Epithelial cell of esophagus (primary cell): ENCODE measurements at regions not wholly inside any gene's neighbourhood (a gene's known extent, or its start where the extent isn't known, plus 50 kb on each side); places are given as distances from the start of the nearest gene placed in this dataset.

Experiments
- DNase-seq: peaks from one replicate; pipeline ENCODE4 v3.0.0; 2010; ENCODE audit warnings: low read depth
- H3K4me3 ChIP-seq: 2 replicates; pipeline ENCODE4 v1.5.1; 2011; ENCODE audit warnings: mild to moderate bottlenecking, low read length, control low read depth
- TF ChIP-seq, protein P1 (sequence below): IDR thresholded peaks from 2 replicates; pipeline ENCODE4 v1.5.1; 2011; ENCODE audit warnings: low read depth, mild to moderate bottlenecking, low read length, control low read depth, inconsistent platforms; ENCODE audit not compliant: insufficient read depth; ENCODE audit errors: missing control alignments

DNA sequence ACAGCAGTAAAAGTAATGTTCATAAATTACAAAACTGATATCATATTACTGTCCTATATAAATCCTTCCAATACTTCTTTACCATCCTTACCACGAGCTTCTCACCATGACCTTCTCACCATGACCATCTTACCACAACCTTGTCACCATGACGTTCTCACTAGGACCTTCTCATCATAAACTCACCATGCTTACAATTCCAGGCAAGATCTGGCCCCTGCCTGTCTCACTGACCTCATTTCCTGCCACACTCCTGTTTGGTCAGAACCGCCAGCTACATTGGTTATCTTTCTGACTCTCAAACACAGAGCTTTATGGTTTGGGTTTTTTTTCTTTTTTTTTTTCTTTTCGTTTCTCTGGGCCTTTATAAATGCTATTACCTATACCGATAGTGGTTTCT is 827.6 kb downstream of the RNF144A start:
- DNase-seq = peak; percentile 35
- H3K4me3 ChIP-seq = no peak overlapping the region
- TF ChIP-seq, protein P1, sequence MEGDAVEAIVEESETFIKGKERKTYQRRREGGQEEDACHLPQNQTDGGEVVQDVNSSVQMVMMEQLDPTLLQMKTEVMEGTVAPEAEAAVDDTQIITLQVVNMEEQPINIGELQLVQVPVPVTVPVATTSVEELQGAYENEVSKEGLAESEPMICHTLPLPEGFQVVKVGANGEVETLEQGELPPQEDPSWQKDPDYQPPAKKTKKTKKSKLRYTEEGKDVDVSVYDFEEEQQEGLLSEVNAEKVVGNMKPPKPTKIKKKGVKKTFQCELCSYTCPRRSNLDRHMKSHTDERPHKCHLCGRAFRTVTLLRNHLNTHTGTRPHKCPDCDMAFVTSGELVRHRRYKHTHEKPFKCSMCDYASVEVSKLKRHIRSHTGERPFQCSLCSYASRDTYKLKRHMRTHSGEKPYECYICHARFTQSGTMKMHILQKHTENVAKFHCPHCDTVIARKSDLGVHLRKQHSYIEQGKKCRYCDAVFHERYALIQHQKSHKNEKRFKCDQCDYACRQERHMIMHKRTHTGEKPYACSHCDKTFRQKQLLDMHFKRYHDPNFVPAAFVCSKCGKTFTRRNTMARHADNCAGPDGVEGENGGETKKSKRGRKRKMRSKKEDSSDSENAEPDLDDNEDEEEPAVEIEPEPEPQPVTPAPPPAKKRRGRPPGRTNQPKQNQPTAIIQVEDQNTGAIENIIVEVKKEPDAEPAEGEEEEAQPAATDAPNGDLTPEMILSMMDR = no peak

DNA sequence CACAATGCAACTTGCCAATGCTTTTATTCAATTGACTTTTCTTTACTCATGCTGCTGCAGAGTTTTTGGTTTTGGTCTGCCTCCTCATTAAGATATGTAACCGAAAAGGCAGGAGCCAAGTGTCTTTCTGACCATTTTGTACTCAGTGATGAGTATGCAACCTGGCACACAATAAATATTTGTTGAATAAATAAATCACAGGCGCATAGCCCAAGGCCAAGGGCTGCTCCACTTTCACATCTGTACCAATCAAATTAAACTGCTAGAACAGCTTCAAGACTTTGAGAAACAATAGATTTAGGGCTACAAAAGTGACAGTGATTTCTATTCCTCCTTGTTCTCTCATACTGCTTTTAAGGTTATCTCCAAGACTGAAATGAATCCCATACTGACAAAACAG is 828.2 kb downstream of the RNF144A start:
- DNase-seq = peak; percentile 35
- TF ChIP-seq, protein P1 = no peak

DNA sequence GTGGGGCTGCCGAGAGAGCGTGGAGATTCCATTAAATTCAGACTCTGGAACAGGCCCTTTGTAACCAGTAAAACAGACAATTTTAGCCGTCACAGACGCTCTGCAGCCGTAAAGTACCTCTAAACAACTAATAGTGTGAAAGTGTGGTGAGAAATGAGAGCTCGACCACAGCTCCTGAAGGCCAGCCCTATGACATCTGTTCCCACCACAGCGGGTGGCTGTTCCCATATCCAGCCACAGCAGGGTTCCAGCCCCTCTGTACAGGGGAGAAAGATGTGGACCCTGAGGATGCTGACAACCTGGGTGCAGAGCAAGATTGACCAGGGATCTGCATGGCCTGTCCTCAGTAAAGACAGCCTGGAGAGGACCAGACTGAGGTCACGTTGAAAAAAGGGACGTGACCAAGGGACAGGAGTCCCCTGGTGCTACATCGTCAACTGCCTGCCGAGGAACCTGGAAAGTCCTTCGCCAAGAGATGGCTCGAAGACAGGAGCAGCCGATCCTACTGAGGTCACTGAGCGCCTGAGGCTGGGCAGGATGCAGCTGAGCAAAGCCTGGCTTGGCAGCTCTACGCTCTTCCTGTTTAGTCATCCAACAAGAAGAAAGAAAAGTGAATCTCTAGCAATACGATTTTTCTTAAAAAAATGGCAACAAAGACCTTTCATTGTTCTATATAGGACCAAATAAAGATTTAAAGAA is 831.7 kb downstream of the RNF144A start:
- peak; percentile 95 for DNase-seq
- no peak overlapping the region for H3K4me3 ChIP-seq
- TF ChIP-seq, protein P1 = no peak

More for the DNA sequence above, 828.2 kb downstream of the RNF144A start:
- no peak overlapping the region for H3K4me3 ChIP-seq

DNA sequence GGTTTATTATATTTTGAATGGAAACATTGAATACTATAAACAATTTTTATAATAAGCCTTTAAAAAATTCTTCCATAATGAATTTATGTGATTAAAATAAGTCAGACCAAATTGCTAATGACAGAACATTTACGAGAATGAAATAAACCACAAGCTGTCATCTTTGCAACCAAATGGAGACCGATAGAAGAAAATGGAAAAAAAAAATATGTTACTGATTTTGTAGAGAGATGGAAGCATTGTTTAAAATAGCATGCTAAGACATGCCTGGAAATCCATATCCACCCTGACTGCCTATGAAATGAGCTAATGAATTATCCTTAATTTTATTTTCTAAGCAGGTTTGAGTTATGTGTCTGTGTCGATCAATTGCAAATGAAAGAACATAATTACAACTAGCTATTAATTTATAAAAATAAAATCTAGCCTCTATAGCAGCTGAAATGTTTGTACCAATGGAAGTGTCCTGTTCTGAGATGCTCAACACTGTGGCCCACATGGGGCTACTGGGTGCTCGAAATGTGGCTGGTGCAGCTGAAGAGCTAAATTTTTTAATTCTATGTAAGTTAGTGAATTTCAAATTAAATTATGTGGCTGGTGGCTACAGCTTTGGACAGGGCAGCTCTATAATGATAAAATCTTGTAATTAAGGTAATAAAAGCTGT is 832.8 kb downstream of the RNF144A start:
- no peak overlapping the region for H3K4me3 ChIP-seq
- TF ChIP-seq, protein P1 = no peak
- DNase-seq = peak; percentile 52

DNA sequence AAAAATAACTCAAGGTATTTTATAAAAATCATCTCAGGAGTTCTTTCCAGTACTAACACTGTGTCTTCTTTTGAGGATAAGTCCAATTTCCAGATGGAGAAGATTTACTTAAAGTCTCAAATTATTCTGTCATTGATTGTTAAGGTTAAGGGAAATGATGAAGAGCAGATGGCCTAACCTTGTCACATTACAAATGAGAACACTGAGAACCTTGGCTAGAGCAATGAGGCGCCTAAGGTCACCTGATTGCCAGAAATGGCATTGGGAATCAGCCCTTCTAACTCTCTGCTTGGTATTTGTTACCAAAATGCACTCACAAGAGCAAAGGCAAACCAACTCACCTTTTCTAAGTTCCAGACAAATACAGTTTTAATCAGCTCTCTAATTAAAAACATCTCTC is 835.1 kb downstream of the RNF144A start:
- no peak overlapping the region for H3K4me3 ChIP-seq
- TF ChIP-seq, protein P1 = no peak
- no peak for DNase-seq

DNA sequence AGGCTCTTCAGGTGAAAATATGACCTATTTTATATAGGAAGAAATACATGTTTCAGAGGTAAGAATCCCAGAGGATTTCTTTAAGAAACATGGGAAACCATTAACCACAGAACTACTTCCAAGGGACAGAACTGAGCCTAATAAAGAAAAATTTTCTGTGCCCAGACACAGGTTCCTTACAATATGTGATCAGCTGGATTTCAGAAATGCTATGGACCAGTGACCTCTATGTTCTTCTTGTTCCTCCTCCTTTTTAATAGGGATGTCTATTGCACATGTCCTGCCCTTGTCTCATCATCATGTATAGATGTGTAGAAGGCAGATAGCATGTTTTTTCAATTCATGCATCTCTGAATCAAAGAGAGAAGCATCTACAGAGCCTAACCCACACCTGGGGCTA is 836.6 kb downstream of the RNF144A start:
- H3K4me3 ChIP-seq = no peak overlapping the region
- TF ChIP-seq, protein P1 = no peak
- DNase-seq = no peak
